ENCODE measurements at regions not wholly inside any gene's neighbourhood (a gene's known extent, or its start where the extent isn't known, plus 50 kb on each side); places are given as distances from the start of the nearest gene placed in this dataset.

DNA sequence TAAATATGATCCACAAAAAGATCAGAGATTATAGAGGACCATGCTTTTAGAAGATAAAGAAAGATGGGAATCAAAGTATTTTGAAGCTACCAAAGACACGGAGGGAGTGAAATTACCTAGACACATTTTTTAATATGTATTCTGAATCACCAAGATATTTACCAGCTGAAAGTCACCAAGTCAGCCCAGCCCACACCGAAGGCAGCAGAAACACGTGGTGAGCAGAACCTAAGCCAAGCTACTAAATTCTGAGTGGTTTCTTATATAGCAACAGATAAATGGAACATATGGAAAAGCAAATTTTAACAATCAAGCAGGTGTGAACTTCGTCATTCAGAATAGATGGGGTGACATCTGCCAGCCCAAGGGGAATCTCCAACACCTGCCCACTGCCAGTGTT is 134.7 kb upstream of the AKR1E2 start:
- TF ChIP-seq, protein P1, sequence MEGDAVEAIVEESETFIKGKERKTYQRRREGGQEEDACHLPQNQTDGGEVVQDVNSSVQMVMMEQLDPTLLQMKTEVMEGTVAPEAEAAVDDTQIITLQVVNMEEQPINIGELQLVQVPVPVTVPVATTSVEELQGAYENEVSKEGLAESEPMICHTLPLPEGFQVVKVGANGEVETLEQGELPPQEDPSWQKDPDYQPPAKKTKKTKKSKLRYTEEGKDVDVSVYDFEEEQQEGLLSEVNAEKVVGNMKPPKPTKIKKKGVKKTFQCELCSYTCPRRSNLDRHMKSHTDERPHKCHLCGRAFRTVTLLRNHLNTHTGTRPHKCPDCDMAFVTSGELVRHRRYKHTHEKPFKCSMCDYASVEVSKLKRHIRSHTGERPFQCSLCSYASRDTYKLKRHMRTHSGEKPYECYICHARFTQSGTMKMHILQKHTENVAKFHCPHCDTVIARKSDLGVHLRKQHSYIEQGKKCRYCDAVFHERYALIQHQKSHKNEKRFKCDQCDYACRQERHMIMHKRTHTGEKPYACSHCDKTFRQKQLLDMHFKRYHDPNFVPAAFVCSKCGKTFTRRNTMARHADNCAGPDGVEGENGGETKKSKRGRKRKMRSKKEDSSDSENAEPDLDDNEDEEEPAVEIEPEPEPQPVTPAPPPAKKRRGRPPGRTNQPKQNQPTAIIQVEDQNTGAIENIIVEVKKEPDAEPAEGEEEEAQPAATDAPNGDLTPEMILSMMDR (IDR thresholded peaks at IDR 0.05; ENCODE audit: extremely low read depth, missing control alignments) = no peak
- no peak for DNase-seq (ENCODE audit: low spot score)

DNA sequence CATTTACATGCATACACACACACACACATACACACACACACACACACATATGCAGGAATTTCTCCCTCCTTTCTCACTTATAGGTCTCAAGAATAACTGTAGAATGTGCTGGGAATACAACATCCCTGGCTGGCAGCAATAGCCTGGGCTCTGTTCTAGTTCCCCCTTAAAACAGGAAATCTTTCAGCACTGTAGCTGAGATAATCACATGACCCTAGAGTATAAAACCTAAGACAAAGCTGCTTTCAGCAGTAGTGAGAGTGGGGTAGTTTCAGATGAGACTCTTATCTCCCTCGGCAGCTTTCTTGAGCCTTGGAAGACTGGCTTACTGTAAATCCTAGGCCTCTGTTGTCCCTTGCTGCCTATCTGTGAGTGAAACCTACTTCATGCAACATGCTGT is 137.4 kb upstream of the AKR1E2 start:
- TF ChIP-seq, protein P1 (IDR thresholded peaks at IDR 0.05; ENCODE audit: extremely low read depth, missing control alignments) = no peak

DNA sequence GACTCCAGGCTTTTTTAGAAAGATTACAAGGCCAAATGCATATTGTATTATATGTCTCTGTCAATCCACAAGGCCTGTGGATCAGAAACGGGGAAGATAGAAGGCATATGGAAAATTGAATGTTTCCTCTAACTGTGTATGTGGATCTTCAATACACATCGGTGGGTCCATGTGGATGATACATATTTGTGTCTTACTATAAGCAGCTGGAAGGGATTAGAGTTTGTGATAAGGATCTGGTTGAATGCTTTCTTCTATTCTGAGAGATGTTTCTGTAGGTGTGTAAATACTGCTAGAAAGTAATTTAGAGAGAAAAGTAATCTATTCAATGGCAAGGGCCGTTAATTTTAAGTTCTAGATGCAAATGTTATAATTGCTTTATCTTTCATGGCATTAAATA is 137.8 kb upstream of the AKR1E2 start:
- TF ChIP-seq, protein P1 (IDR thresholded peaks at IDR 0.05; ENCODE audit: extremely low read depth, missing control alignments) = no peak
- no peak for DNase-seq (ENCODE audit: low spot score)

More for the DNA sequence above, 137.4 kb upstream of the AKR1E2 start:
- DNase-seq (ENCODE audit: low spot score) = no peak

DNA sequence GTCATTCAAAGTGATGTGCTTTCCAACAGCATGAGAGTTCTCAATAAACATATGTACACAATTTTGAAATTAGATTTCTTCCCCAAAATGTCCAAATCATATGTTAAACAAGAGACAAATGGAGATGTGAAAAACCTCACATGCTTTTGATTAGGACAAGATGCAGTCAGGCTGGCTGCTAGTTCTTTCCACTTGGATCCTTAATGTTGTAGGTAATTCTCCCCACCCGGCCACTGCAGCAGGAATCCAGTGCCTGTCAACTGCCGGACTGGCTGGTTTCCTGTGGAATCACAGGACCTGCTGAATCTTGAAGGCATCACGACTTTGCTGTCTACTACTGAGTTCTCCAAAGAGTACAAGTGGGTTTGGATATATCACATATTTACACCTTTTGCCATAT is 138.6 kb upstream of the AKR1E2 start:
- TF ChIP-seq, protein P1 (IDR thresholded peaks at IDR 0.05; ENCODE audit: extremely low read depth, missing control alignments) = no peak
- no peak for DNase-seq (ENCODE audit: low spot score)

DNA sequence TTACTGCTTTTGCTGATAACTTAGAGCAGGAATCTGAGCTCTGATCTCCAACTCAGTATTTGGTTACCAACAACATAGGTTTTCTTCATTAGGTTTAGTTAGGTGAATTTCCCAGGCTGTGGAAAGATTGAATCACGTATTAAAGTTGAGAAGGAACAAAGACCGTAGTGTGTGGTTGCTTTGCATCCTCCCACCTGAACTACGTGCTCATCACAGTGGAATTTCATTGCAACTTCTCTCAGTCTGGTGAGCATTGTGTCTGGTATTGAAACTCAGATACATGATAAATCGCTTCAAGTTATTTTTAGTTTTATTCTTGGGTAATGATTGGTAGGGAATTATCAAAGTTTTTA is 139.4 kb upstream of the AKR1E2 start:
- TF ChIP-seq, protein P1 (IDR thresholded peaks at IDR 0.05; ENCODE audit: extremely low read depth, missing control alignments) = no peak
- DNase-seq (ENCODE audit: low spot score) = no peak

DNA sequence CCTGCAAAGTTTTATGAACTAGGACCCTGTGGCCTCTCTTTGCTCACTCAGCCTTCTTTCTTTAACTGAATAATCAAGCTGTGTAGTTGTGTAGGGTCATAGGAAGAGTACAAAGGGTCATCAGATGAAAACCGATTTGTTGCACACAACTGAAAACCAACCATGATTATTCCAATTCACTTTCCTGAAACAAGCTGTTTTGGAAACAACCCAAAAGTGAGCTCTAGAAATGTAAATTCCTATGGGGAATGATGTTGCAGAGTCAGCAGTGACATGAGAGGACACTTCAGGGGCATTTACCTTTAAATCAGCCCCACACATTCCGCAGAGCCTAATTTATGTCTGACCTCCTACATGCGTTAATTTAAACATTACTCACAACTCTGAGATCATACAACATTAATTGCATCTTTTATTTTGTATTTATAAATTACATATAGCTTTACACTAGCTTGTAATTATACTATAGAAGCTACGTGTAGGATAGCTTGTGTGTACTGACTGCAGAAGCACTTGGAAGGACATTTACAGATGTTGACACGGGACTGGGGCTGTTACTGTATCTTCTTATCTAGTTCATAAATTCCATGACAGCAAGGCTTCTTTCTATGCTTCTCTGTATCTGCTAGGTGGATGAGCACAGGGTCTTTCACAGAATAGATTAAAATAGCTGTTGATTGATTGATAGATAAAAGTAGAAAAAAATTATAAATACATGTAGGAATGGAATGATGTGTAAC is 139.9 kb upstream of the AKR1E2 start:
- TF ChIP-seq, protein P1 (IDR thresholded peaks at IDR 0.05; ENCODE audit: extremely low read depth, missing control alignments) = no peak
- no peak for DNase-seq (ENCODE audit: low spot score)

DNA sequence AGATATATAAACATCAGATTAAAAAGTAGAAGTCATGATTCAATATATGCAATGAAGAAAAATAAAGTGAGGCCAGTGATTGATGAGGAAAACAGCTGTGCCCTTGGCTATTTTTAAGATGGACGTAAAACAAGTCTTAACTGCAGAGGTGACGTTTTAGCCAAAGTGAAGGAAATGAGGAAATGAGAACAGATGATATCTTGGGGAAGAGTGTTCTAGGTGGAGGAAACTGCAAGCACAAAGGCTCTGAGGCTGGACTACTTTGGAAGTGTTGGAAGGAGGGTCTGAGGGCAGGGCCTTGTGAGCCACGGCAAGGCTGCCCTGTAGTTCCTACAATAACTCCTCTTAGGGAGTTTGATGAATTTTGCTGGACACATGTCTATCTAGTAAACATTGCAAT is 140.5 kb upstream of the AKR1E2 start:
- TF ChIP-seq, protein P1 (IDR thresholded peaks at IDR 0.05; ENCODE audit: extremely low read depth, missing control alignments) = no peak
- DNase-seq (ENCODE audit: low spot score) = no peak

Data from GM20000 (cell line).